HG02885 (cell line): ENCODE measurements at regions not wholly inside any gene's neighbourhood (a gene's known extent, or its start where the extent isn't known, plus 50 kb on each side); places are given as distances from the start of the nearest gene placed in this dataset.
"Not testable (repeated sequence)": the region's sequence is repeated elsewhere in the genome, so short reads cannot be mapped to it uniquely, and the experiment has no call there.

Experiments used
- ATAC-seq: cut with Tn5 transposase; IDR thresholded peaks from one replicate; pipeline ENCODE4 v1.9.1; 2021; ENCODE audit warnings: mild to moderate bottlenecking; ENCODE audit not compliant: unreplicated experiment, poor library complexity

DNA sequence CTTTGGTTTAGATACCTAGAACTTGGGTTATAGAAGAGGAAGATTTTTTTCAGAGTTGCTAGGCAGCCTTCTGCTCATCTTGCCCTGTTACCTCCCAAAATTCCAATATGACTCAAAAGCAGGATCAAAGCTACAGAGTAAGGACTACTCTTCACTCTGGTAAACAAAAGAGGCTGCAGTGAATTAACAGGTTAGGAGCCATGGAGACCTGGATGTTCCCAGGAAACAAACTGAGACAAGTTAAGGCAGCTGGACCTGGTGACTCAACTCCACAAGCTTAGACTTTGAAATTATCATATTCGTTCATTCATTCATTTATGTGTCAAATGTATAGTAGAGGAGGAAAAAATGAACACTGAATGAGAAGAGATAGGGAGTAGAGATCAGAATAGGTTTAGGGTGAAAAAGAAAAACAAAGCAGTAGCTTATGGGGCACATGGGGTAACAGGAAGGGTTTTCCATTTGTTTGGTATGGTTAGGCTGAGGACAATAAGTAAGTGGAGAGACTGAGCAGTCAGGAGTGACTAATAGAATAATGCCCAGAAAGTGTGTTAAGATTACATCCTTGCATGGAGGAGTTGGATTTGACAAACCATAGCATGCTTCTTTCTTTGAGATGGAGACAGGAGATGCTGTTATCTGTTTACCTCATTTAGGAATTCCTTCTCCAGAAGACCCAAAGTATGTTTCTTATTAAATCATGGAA, 464.0 kb upstream of the ZNF608 start:
- no peak for ATAC-seq

DNA sequence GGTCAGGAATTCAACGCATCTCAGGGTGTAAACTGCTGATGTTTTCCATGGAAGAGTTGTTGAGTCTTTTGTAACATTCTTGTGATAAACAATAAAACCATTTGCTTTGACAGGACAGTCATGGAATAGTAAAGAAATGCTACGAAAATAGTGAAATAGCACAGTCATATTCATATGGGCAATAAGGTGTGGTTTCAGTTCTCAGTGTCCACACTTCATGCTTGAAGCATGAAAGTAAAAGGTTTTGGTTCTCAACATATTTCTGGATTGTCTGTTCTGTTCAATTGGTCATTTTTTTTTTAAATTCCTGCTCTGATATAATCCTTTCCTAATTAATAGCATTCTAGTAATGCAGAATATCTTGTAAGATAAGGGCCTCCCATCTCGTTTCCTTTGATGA, 467.6 kb upstream of the ZNF608 start:
- peak; percentile 89 for ATAC-seq

GRCh38 chr5:125215593-125215992, 469.2 kb upstream of the ZNF608 start:
- ATAC-seq, result no peak

DNA sequence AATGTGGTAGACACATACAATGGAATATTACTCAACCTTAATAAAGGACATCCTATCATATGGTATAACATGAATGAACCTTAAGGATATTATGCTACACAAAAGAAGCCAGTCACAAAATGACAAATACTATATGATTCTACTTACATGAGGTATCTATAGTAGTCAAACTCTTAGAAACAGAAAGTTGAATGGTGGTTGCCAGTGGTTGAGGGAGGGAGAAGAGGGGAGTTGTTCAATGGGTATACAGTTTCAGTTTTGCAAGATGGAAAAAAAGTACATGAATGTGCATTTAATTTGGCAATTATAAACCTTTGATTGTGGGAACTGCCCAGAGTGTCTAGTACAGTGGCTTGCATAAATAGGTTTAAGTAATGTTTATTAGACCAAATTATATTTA, 473.3 kb upstream of the ZNF608 start:
- ATAC-seq, result no peak

GRCh38 chr5:125220284-125220683, 473.8 kb upstream of the ZNF608 start:
- no peak for ATAC-seq

- ATAC-seq, result no peak
These were observed 476.3 kb upstream of the ZNF608 start for GRCh38 chr5:125222597-125223240.

DNA sequence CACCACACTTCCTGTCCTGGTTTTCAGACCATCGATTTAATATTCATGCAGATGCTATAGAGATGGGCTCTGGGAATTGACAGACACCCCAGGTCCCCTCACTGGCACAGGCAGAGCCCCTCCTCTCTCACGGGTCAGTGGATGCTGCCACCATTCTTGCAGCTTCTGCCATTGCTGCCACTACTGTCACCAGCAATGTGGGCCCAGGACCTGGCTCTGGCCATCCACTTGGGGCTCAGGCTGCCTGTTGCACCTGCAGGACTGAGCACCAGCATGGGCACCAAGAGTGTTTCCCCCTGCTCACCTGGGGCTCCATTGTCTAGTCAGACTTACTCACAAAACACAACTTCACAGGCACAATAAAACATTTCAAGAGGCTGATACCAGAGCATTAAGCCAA, 479.0 kb upstream of the ZNF608 start:
- no peak for ATAC-seq

- ATAC-seq, result no peak
These were observed 480.4 kb upstream of the ZNF608 start for GRCh38 chr5:125226825-125227224.

- ATAC-seq, result peak; percentile 65
These were observed 481.1 kb upstream of the ZNF608 start for GRCh38 chr5:125227333-125228095.

GRCh38 chr5:125228363-125229070, 482.1 kb upstream of the ZNF608 start:
- no peak for ATAC-seq

DNA sequence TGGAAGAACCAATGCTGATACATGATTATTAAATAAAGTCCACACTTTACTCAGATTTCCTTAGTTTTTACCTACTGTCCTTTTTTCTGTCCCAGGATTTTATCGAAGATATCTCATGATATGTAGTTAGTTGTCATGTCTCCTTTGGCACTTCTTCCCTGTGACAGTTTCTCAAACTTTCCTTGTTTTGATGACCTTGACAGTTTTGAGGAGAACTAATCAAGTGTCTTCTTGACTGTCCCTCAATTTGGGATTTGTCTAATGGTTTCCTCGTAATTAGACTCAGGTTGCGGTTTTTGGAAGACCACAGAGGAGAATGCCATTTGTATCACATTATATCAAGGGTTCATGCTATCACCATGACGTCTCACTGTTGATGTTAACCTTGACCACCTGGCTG, 483.1 kb upstream of the ZNF608 start:
- ATAC-seq, result no peak

DNA sequence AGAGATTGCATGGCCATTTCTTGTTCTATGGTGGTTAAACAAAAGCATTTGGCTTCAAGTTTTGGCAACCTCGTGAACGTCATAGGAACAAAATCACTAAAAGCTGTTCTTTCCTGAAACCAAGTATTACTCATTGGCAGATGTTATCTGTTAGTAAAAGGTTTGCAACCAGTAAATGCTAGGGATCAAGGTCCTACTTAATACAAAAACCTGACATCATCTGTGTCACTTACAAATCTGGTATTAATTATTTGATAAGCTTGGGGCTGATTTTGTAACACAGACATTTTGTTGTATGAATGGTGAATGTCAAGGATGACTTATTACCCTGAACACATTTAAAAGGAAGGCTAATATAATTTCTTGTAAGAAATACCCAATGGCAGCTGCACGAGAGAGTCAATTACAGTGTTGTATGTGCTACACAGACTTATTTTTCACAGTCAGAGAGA, 486.4 kb upstream of the ZNF608 start:
- no peak for ATAC-seq

GRCh38 chr5:125233944-125234343, 487.5 kb upstream of the ZNF608 start:
- no peak for ATAC-seq

DNA sequence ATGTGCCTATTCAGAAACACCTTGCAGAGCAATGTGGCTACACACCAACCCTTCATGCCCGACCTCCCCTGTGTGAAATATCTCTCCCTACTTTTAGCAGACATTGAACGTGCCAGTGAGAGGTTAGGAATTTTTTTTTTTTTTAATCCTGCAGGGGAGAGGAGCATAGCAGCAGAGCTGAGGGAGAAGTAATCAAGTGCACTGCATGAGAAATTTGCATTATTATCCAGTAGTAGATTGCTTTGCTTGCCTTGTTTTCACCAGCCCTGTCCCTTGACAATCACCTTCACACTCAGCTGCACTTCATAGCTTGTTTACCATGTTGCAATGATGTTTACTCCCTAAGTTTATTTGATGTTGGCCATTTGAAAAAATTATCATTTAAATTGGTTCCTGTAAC, 489.6 kb upstream of the ZNF608 start:
- ATAC-seq, result no peak

DNA sequence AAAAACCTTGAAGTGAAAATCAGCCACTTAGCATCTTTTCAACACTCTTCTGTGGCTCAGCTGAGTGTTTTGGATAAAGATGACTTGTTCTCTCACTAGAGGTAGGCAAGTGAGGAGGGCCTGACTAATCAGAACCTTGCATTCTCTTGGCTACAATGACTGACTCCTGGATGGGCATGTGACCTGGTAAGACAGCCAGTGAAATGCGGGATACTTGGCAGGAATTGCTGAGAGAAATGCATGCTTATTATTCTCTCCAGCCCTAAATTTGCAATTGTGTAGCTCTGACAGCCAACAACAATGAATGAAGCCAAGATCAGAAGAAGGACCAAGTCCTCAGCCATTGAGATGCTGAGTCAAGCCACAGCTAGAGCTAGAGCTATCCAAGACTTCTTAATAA, 490.5 kb upstream of the ZNF608 start:
- ATAC-seq, result no peak

DNA sequence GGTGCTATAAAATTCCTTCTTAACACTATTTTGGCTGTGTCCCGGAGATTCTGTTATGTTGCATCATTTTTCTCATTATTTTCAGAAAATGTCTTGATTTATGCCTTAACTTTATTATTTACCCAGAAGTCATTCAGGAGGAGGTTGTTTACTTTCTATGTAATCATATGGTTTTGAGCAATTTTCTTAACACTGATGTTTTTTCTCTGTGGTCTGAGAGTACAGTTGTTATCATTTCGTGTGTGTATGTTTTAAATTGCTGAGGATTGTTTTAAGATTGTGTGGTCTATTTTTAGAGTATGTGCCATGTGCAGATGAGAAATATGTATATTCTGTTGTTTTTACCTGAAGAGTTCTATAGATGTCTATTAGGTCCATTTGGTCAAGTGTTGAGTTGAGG, 498.1 kb upstream of the ZNF608 start:
- no peak for ATAC-seq

DNA sequence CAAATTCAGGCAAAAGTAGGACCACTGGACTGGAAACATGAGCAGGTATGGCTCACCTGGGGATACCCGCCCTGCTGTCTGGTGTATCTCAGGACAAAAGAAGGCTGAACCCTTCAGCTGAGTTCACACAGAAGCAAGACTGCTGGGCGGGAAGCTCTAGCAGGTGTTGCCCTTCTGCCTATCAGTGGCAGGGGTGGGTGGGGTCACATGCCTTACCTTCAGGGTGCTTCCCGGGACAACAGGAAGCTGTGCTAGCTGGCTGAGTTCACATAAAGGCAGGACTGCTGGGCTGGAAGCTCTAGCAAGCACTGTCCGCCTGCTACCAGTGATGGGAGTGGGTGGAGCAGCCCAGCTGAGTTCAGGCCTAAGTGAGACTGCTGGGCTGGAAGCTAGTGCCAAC, 498.8 kb upstream of the ZNF608 start:
- no peak for ATAC-seq

- ATAC-seq, result no peak
These were observed 503.0 kb upstream of the ZNF608 start for GRCh38 chr5:125249400-125249799.

GRCh38 chr5:125251703-125252102, 505.3 kb upstream of the ZNF608 start:
- no peak for ATAC-seq

- ATAC-seq, result not testable (repeated sequence)
These were observed 507.2 kb upstream of the ZNF608 start for GRCh38 chr5:125253634-125254033.

- no peak for ATAC-seq
These were observed 507.8 kb upstream of the ZNF608 start for GRCh38 chr5:125254267-125254666.
